AG04449 (cell line): ENCODE measurements at regions not wholly inside any gene's neighbourhood (a gene's known extent, or its start where the extent isn't known, plus 50 kb on each side); places are given as distances from the start of the nearest gene placed in this dataset.

Experiments used
- CTCF ChIA-PET: fragments of 350-600 bp; formaldehyde crosslinking; extraction: SDS; loops from one replicate; lab custom pipeline; 2021; ENCODE audit warnings: antibody characterized with exemption; lab: Yijun Ruan, JAX
- POLR2A ChIA-PET: fragments of 400-600, 350-600 bp; formaldehyde crosslinking; extraction: SDS; loops from one replicate; lab custom pipeline; 2020; ENCODE audit warnings: antibody characterized with exemption, inconsistent platforms; lab: Yijun Ruan, JAX
- DNase-seq: peaks from one replicate; pipeline ENCODE4 v3.0.0-alpha.2; 2010; ENCODE audit warnings: low read depth, low spot score
- H3K4me3 ChIP-seq: 2 replicates; pipeline ENCODE4 v1.5.1; 2011; ENCODE audit warnings: low read depth, mild to moderate bottlenecking, control low read depth, low read length
- CTCF ChIP-seq: IDR thresholded peaks from one replicate; pipeline ENCODE4 v1.5.1; 2011; ENCODE audit warnings: mild to moderate bottlenecking, moderate library complexity, low read length, control low read depth, inconsistent platforms; ENCODE audit not compliant: insufficient read depth; ENCODE audit errors: missing control alignments

GRCh38 chr6:9161731-9162130 lies 726.4 kb upstream of the SLC35B3 start:
- CTCF ChIA-PET: no interaction called here
- POLR2A ChIA-PET: no interaction called here
- DNase-seq: no peak
- no peak for TF ChIP-seq CTCF
- no peak overlapping the region for H3K4me3 ChIP-seq

- no peak for TF ChIP-seq CTCF
- CTCF ChIA-PET: no interaction called here
- POLR2A ChIA-PET: no interaction called here
- DNase-seq: no peak
- H3K4me3 ChIP-seq: no peak overlapping the region
Measured at GRCh38 chr6:9159051-9159450, 723.7 kb upstream of the SLC35B3 start.

GRCh38 chr6:9155836-9156235 lies 720.5 kb upstream of the SLC35B3 start:
- TF ChIP-seq CTCF: no peak
- POLR2A ChIA-PET: interaction anchor here (0.6 kb wide), 1 partner anchor 1195 kb away, joined by 4 read pairs; no protein-coding TSS in a partner anchor
- no peak for DNase-seq
- CTCF ChIA-PET: no interaction called here
- no peak overlapping the region for H3K4me3 ChIP-seq

GRCh38 chr6:9143140-9143539 lies 707.8 kb upstream of the SLC35B3 start:
- no peak overlapping the region for H3K4me3 ChIP-seq
- no peak for TF ChIP-seq CTCF
- POLR2A ChIA-PET: no interaction called here
- no peak for DNase-seq
- CTCF ChIA-PET: interaction anchor here (1.8 kb wide), 1 partner anchor 1286 kb away, joined by 5 read pairs; no protein-coding TSS in a partner anchor

- TF ChIP-seq CTCF: no peak
- H3K4me3 ChIP-seq: no peak overlapping the region
- ChIA-PET CTCF (no interaction called here), POLR2A (no interaction called here)
- DNase-seq: no peak
Measured at GRCh38 chr6:9140951-9141460, 705.7 kb upstream of the SLC35B3 start.

- no peak overlapping the region for H3K4me3 ChIP-seq
- no peak for TF ChIP-seq CTCF
- CTCF ChIA-PET: no interaction called here
- POLR2A ChIA-PET: no interaction called here
- DNase-seq: no peak
Measured at GRCh38 chr6:9140172-9140571, 704.8 kb upstream of the SLC35B3 start.
